ENCODE measurements at regions not wholly inside any gene's neighbourhood (a gene's known extent, or its start where the extent isn't known, plus 50 kb on each side); places are given as distances from the start of the nearest gene placed in this dataset.

GRCh38 chrX:112910418-112910817, 69.8 kb upstream of the AMOT start:
- no peaks in the 10 kb centered on the region for H3K27me3 ChIP-seq
- no peak overlapping the region for H3K27ac ChIP-seq
- H3K4me1 ChIP-seq: no peaks in the 10 kb centered on the region
- ATAC-seq: no peak
- H3K9me3 ChIP-seq: no peaks in the 10 kb centered on the region
- TF ChIP-seq POLR2A (IDR thresholded peaks at IDR 0.05): no peak
- TF ChIP-seq POLR2AphosphoS5 (IDR thresholded peaks at IDR 0.05): no peak
- no peak for TF ChIP-seq CTCF (IDR thresholded peaks at IDR 0.05)
- no peak for TF ChIP-seq EP300 (IDR thresholded peaks at IDR 0.05)
- no peak overlapping the region for H3K4me3 ChIP-seq
- no peaks in the 10 kb centered on the region for H3K36me3 ChIP-seq

GRCh38 chrX:112901869-112902725, 61.5 kb upstream of the AMOT start:
- no peak for TF ChIP-seq POLR2AphosphoS5 (IDR thresholded peaks at IDR 0.05)
- H3K27me3 ChIP-seq: no peaks in the 10 kb centered on the region
- 23 to 56% methylated on average over 3 of the region's 3 CpGs for WGBS, 2 donors (ENCODE audit: low coverage in 1 of 2)
- ATAC-seq: no peak
- H3K9me3 ChIP-seq: no peaks in the 10 kb centered on the region
- H3K4me1 ChIP-seq: no peaks in the 10 kb centered on the region
- H3K36me3 ChIP-seq: no peaks in the 10 kb centered on the region
- no peak overlapping the region for H3K27ac ChIP-seq
- no peak overlapping the region for H3K4me3 ChIP-seq

GRCh38 chrX:112896051-112896450, 55.4 kb upstream of the AMOT start:
- no peaks in the 10 kb centered on the region for H3K4me1 ChIP-seq
- no peak overlapping the region for H3K27ac ChIP-seq
- no peaks in the 10 kb centered on the region for H3K9me3 ChIP-seq
- no peak for TF ChIP-seq POLR2A (IDR thresholded peaks at IDR 0.05)
- TF ChIP-seq CTCF (IDR thresholded peaks at IDR 0.05): no peak
- H3K27me3 ChIP-seq: no peaks in the 10 kb centered on the region
- no peak for ATAC-seq
- 63% methylated on average over 1 of the region's 1 CpG; no CpG with 5 or more reads in 1 of the 2 donors for WGBS, 2 donors (ENCODE audit: low coverage in 1 of 2)
- no peaks in the 10 kb centered on the region for H3K36me3 ChIP-seq
- H3K4me3 ChIP-seq: no peak overlapping the region

Small RNA genes in the stretch of these regions (small RNA-seq; reads per million reads assigned to genes)
- gene AL031183.1 (0 reads per million in 4 donors), gene RF00012 (0 reads per million in 4 donors), gene RF00088 (0 reads per million in 4 donors), gene RN7SL93P (0 reads per million in 4 donors), gene RNU1-57P (0 reads per million in 4 donors), gene RNU6-1015P (0 reads per million in 4 donors)

All from gastroesophageal sphincter (tissue), 4 donors.